ENCODE measurements at regions not wholly inside any gene's neighbourhood (a gene's known extent, or its start where the extent isn't known, plus 50 kb on each side); places are given as distances from the start of the nearest gene placed in this dataset.

DNA sequence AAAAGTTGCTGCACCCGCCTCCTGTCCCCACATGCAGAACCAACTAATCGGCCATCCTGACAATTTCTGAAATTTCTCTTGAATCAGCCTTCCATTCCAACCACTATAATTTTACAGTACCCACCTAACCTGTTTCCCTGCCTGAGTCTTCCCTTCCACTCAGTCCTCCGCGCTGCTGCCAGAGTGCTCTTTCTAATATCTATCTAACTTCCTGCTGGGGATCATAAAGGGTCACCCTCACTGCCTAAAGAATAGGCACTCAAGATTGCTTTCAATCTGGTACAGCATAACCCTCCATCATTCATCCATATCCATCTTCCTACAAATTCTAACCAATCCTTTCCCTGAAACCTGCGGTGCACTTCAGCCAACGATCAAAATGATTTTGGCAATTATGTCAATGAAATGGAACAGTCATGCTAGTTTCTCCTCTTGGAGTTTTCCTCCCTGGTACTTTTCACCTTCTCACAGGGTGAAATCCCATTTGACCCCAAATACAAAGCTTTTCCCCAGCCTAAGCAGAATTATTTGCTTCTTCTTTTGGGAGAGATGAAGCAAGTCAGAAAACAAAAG is 117.5 kb upstream of the BEND6 start:
- TF ChIP-seq, protein P1, sequence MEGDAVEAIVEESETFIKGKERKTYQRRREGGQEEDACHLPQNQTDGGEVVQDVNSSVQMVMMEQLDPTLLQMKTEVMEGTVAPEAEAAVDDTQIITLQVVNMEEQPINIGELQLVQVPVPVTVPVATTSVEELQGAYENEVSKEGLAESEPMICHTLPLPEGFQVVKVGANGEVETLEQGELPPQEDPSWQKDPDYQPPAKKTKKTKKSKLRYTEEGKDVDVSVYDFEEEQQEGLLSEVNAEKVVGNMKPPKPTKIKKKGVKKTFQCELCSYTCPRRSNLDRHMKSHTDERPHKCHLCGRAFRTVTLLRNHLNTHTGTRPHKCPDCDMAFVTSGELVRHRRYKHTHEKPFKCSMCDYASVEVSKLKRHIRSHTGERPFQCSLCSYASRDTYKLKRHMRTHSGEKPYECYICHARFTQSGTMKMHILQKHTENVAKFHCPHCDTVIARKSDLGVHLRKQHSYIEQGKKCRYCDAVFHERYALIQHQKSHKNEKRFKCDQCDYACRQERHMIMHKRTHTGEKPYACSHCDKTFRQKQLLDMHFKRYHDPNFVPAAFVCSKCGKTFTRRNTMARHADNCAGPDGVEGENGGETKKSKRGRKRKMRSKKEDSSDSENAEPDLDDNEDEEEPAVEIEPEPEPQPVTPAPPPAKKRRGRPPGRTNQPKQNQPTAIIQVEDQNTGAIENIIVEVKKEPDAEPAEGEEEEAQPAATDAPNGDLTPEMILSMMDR (IDR thresholded peaks at IDR 0.05), result no peak
- TF ChIP-seq POLR2AphosphoS5 (IDR thresholded peaks at IDR 0.05) (no peak), POLR2A (IDR thresholded peaks at IDR 0.05) (no peak)
